Kidney glomerular epithelial cell (primary cell): ENCODE measurements at regions not wholly inside any gene's neighbourhood (a gene's known extent, or its start where the extent isn't known, plus 50 kb on each side); places are given as distances from the start of the nearest gene placed in this dataset.
"Not testable (repeated sequence)": the region's sequence is repeated elsewhere in the genome, so short reads cannot be mapped to it uniquely, and the experiment has no call there.

Experiments used
- DNase-seq: peaks from one replicate; lab custom pipeline; 2025; lab: John Stamatoyannopoulos, UW

DNA sequence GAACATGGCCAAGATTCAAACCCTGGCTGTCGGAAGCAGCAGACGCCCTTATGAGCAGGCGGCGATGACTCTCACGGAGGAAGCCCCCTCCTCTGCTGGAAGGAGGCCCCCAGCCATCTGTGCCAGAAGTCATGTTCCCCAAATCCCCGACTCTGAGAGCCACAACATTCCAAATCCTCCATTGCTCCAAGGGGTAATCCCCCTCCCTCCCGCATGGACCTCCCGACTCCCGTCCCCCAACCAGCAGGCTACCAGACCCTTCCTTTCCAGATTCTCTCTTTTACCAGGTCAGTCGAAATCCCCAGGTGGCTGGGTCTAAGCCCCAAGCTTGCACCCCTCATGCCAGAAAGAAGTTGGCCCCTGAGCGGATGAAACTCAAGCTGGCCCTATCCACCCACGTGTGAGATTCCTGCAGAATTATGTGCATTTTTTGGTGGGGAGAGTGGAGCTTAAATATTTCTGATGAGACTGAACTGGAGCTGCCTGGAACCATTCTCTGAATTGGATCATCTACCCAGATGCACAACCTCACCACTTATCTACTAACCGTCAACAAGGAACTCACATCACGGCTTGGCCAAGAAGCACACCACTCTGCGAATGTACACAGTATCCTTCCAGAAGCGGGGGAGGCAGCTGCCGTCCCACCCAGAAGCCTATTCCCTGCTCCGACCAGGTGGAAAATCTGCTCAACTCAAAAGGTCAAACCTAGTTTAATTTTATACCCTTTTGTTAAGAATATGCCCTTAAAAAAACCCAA lies 283.5 kb downstream of the C16orf95 start:
- no peak for DNase-seq

- DNase-seq, result no peak
These were observed 282.9 kb downstream of the C16orf95 start for GRCh38 chr16:87034317-87034716.

DNA sequence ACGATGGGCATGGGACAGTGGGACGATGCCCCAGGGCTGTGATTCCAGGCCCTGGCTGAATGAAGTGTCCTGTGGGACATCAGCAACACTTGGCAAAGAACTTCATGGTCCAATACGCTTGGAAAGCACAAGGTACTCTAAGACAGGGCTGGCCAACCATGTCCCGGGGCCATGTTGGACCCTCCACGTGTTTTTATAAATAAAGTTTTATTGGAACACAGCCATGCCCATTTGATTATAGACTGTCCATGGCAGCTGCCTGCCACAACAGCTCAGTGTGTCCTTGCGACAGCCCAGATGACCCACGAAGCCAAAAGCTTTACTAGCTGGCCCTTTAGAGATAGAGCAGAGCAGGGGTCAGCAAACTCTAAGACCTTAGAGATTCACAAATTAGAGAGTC lies 282.1 kb downstream of the C16orf95 start:
- DNase-seq, result no peak

GRCh38 chr16:87037012-87037411 lies 280.2 kb downstream of the C16orf95 start:
- no peak for DNase-seq

DNA sequence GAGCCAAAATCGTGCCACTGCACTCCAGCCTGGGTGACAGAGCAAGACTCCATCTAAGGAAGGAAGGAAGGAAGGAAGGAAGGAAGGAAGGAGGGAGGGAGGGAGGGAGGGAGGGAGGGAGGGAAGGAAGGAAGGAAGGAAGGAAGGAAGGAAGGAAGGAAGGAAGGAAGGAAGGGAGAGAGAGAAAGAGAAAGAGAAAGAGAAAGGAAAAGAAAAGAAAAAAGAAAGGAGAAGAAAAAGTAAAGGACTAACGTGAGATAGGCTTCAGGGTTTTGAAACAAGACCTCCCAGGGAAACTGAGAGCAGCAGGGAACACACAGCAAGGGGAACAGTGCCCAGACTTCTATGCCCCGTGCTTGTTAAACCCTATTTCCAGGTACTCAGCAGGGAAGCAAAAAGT lies 278.7 kb downstream of the C16orf95 start:
- not testable (repeated sequence) for DNase-seq

DNA sequence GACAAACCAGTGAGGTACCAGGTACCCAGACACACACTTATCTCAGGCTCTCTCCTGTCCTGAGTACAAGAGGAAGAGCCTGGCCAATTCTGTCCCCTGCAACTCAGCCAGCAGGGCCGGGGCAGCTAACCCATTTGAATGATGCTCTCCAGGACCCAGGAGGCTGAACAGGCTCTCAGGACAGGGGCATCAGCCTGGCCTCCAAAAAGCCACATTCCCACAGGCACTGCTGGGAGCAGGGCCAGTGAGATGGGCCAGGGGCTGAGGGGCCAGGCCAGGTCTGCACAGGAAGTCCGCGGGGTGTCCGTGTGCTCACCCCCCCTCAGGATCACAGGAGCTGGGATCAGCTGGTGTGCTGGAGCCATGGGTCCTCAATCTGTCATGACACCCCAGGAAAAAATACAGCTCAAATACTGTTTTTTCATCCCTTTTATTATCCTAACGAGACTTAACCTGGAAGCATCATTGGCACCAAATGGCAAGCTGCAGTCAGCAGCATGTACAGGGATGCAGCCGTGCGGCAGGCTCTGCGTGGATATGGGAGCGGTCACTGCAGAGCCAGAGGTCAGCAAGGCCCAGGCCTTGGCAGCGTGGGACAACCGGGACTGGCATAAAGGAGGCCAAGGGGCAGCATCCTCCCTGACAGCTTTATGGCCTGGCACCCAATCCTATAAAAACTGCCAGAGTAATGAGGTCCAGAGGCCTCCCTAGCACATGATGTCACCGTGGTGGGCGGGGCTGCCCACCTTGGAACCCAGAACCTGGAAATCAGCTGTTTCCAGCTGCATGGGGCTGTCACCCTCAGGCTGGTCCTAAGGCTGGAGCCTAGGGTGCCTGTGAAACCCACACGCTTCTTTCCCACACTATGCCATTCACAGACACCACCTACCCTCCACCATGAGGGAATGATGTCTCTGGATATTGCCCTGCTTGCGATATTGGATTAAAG lies 276.7 kb downstream of the C16orf95 start:
- no peak for DNase-seq

- DNase-seq, result no peak
These were observed 275.9 kb downstream of the C16orf95 start for GRCh38 chr16:87041286-87041685.

DNA sequence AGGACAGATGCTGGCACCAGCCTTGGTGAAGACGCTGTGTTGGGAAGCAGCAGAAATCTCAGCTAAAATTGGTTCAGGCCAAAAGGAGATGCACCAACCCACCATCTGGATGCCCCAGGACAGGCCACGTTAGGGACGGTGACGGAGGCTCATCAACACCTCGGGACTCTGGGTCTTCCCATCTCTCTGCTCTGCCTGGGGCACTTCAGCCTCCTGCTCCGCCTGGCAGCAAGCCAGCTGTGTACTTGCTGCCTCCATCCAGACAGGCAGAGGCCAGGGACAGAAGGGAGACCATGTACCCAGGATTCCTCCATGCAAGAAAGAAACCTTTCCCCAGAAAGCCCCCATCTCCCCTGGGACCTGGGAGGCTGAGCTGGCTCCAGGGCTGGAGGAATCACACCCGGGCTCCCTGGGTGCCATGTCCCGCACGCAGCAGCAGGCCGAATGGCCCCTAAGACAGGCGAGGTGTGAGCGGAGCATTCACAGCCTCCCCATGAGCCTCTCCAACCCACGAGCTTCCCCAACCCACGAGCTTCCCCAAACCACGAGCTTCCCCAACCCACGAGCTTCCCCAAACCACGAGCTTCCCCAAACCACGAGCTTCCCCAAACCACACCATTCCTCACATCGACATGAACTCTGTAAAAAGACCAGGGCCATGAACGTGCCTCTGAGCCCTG lies 274.5 kb downstream of the C16orf95 start:
- DNase-seq, result no peak

DNA sequence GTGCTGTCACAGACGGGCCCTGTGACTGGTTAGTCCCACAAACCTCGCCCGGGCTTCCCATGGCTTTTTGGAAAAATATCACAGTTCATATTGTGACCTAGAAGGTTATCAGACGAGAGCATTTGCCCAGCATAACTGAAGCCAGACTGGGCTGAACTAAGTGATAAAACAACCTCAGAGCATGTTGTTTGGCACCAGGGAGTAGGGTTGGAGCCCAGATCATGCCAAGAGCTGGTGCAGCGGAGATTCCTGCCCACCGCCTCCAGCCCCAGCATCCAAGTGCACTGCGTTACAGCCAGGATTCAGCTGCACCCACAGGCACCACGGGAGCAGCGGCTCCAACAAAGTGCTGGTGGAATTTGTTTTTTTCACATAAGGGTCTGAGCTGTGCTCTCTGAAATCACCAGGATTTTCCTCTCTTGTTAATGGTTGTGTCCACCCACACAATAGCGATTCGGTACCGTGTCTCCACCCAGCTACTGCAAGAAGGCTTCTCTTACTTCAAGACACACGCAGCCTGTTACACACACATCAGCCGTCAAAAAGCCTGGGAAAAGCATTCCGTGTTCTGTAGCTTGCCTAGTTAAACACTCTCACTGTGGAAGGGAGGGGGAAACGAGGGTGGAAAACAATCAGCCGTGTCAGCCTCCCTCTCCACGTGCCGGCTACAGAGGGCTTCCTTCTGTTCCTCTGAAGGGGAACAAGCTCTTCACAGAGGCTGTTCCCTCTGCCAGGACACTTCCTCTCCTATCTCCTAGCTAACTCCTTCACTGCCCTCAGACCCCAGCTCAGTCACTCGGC lies 273.8 kb downstream of the C16orf95 start:
- DNase-seq, result peak; percentile 50

DNA sequence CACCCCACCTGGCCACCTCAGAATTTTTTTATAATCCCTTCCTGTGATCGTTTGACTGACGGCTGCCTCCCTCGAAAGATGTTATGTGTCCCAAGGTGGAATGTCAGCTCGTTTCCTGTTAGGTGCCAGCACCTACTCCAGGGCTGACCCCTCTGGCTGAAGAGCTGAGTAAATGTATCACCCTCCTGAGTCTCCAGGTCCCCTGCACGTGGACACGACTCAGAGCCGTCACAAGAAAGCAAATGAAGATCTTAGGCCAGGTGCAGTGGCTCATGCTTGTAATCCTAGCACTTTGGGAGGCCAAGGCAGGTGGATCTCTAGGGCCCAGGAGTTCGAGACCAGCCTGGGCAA lies 273.2 kb downstream of the C16orf95 start:
- no peak for DNase-seq

DNA sequence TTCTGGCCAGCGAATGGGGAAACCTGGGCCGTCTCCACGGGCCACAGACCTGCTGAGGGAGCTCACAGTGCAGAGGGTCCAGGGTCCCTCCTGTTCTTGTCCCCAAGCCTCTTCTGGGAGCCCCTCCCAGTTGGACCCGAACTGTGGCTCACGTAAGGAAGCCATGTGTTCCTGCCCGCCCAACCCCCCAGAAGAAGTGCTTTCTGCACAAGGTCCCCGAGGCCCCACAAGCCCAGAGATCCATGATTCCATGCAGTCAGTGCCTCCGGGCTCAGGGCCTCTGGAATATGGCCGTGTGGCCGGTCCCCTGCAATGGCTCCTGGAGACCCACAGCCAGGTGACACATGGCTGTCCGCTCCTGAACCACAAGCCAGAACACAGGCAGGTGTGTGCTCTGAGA lies 272.4 kb downstream of the C16orf95 start:
- DNase-seq, result no peak

DNA sequence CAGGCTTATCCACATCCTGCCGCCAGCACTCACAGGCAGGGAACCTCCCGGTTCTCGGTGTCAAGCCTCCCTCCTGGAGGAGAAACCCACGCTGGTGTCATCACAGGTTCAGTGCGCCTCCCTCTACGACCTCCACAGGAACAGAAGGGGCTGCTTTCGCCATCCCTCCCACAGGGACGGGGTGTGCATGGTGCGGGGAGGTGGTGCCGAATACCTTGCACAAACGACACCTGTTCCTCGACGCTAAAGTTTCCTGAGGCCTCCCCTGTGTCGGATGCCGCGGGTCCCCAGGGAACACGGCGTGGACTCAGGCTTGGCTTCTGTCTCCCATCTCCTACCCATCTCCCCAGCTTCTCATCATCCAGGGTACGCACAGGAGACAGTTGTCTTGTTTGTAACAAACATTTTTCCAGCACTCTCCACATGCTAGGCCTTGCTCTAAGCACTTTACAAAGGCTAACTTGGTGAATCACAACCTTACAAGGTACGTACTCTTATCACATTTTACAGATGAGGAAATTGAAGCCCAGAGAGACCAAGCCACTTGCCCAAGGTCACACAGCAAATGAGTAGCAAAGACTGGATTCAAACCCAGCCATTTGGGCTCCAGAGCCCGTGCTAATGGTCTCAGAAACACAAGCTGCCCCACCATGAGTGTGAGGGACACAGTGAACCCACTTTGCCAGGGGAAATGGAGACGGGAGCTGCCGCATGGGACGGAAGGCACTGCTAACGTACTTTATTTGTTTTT lies 271.6 kb downstream of the C16orf95 start:
- DNase-seq, result no peak

- DNase-seq, result no peak
These were observed 271.0 kb downstream of the C16orf95 start for GRCh38 chr16:87046235-87046634.

- DNase-seq, result no peak
These were observed 269.8 kb downstream of the C16orf95 start for GRCh38 chr16:87047221-87048037.

- DNase-seq, result no peak
These were observed 269.0 kb downstream of the C16orf95 start for GRCh38 chr16:87048038-87048729.

DNA sequence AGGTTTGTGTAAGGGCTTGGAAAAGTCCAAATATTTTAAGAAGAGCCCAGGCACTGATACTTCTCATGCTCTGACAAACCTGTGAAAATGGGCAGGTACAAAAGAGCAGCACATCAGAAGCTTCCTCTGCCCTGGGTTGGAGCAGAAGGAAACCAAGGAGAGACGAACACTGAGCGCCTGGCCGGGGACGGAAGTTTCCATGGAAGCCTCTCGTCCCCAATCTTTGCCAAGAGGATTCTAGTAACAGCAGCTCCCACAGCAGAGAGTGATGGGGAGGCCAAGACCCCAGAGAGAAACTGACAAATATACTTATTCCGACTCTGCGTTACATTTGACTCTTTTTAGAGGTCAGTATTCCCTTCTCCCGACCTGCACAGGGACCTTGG lies 268.5 kb downstream of the C16orf95 start:
- no peak for DNase-seq

DNA sequence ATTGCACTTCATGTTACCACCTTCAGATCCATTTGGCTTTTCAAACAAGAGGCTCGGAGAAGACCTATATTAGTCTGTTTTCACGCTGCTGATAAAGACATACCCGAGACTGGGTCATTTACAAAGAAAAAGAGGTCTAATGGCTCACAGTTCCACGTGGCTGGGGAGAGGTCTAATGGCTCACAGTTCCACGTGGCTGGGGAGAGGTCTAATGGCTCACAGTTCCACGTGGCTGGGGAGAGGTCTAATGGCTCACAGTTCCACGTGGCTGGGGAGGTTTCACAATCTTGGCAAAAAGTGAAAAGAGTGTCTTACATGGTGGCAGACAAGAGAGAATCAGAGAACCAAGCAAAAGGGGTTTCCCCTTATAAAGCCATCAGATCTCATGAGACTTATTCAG lies 268.0 kb downstream of the C16orf95 start:
- DNase-seq, result not testable (repeated sequence)

DNA sequence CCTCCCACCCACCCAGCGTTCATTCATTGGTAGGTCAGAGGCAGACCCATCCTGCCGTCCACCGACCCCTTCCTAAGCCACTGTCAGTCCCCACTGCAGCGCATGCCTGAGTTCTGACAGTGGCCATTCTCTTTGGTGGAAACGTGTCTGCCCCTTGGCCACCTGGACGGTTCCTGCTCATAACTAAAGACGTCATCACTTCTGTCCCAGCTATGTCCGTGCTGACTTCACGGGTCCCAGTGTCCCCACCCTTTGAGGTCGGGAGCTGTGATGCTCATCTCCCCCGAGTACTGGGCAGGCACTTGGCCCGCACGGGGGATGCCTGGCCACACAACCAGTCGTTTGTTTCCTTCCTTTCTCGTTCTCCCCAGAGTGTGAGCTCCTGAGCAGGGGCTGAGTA lies 267.1 kb downstream of the C16orf95 start:
- no peak for DNase-seq

DNA sequence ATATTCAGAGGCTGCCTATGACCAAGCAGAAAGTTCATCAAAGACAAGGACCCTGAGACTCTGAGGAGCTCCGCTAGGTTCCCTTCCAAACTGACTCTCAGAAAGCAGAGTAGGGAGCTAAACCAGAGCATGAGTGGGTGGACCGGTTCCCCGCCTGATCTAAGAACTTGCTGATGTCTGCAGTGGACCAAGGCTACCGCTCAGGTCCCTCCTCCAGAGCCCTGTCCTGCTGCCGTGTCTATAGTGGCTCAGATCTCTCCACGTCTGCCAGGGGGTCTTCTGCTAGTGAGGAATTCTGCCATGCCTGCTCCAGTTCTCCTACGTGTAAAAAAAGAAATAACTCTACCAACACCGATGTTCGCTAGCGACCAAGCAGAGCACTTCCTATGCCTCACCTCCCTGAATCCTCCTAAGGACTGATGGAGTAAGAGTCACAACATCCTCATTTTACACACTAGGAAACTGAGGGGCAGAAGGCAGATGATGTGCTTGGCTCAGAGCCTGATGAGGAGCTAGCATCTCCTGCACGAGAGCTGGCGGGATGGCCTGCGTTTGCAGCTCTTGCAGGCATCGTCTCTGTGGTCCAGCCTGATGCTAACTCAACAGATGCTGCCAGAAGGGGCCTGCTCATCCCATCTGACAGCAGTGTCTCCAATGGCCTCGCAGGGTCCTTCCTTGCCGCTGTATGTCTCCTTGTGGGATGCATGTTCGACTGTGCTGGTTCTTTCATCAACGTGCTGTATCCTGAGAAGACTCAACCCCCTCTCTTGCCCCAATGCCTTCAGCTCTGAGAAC lies 265.5 kb downstream of the C16orf95 start:
- DNase-seq, result no peak
